Mesothelial cell of epicardium (in vitro differentiated cells): ENCODE measurements at regions not wholly inside any gene's neighbourhood (a gene's known extent, or its start where the extent isn't known, plus 50 kb on each side); places are given as distances from the start of the nearest gene placed in this dataset.

Source experiments
- DNase-seq, 2 experiments: peaks; one replicate each; pipeline ENCODE4 v3.0.0; 2021; ENCODE audit warnings: low spot score in 2 of 2; ENCODE audit not compliant: unreplicated experiment in 2 of 2
- H3K27ac Mint-ChIP-seq: 2 replicates; pipeline ENCODE4 v1.8.0; 2021; ENCODE audit warnings: mixed read lengths
- H3K27me3 Mint-ChIP-seq: 2 replicates; pipeline ENCODE4 v1.8.0; 2021; ENCODE audit warnings: low read depth, mixed read lengths
- H3K36me3 Mint-ChIP-seq: 2 replicates; pipeline ENCODE4 v1.8.0; 2021; ENCODE audit warnings: mixed read lengths
- H3K4me1 Mint-ChIP-seq: 2 replicates; pipeline ENCODE4 v1.8.0; 2021; ENCODE audit warnings: mixed read lengths
- H3K4me3 Mint-ChIP-seq: 2 replicates; pipeline ENCODE4 v1.8.0; 2021; ENCODE audit warnings: mild to moderate bottlenecking, moderate library complexity, mixed read lengths
- H3K9me3 Mint-ChIP-seq: 2 replicates; pipeline ENCODE4 v1.8.0; 2021; ENCODE audit warnings: mixed read lengths
- CTCF ChIP-seq: fragments of 200-600 bp; sonication (generic); IDR thresholded peaks from one replicate; pipeline ENCODE4 v1.5.0; 2021; ENCODE audit warnings: antibody characterized with exemption; ENCODE audit not compliant: unreplicated experiment

- Mint-ChIP-seq H3K9me3 (peaks cover 52% of the 10 kb centered on the region), H3K36me3 (no peaks in the 10 kb centered on the region), H3K4me3 (no peak overlapping the region), H3K4me1 (no peaks in the 10 kb centered on the region), H3K27ac (no peak overlapping the region), H3K27me3 (no peaks in the 10 kb centered on the region)
- no peak for DNase-seq
- no peak for TF ChIP-seq CTCF
These were observed 169.1 kb downstream of the RPIA start for GRCh38 chr2:88860421-88861075.

- no peaks in the 10 kb centered on the region for H3K27me3 Mint-ChIP-seq
- H3K4me3 Mint-ChIP-seq, result no peak overlapping the region
- DNase-seq, result no peak
- H3K27ac Mint-ChIP-seq, result no peak overlapping the region
- no peaks in the 10 kb centered on the region for H3K4me1 Mint-ChIP-seq
- peaks cover 48% of the 10 kb centered on the region for H3K9me3 Mint-ChIP-seq
- no peaks in the 10 kb centered on the region for H3K36me3 Mint-ChIP-seq
- TF ChIP-seq CTCF, result no peak
These were observed 174.4 kb downstream of the RPIA start for GRCh38 chr2:88865801-88866371.

- no peaks in the 10 kb centered on the region for H3K4me1 Mint-ChIP-seq
- TF ChIP-seq CTCF, result no peak
- peaks cover 43% of the 10 kb centered on the region for H3K9me3 Mint-ChIP-seq
- H3K27me3 Mint-ChIP-seq, result no peaks in the 10 kb centered on the region
- H3K27ac Mint-ChIP-seq, result no peak overlapping the region
- DNase-seq, result no peak
- no peak overlapping the region for H3K4me3 Mint-ChIP-seq
- H3K36me3 Mint-ChIP-seq, result no peaks in the 10 kb centered on the region
These were observed 175.3 kb downstream of the RPIA start for GRCh38 chr2:88866756-88867155.

GRCh38 chr2:88868861-88869260 is 177.4 kb downstream of the RPIA start:
- no peaks in the 10 kb centered on the region for H3K27me3 Mint-ChIP-seq
- no peak for DNase-seq
- no peaks in the 10 kb centered on the region for H3K4me1 Mint-ChIP-seq
- H3K36me3 Mint-ChIP-seq, result no peaks in the 10 kb centered on the region
- no peak overlapping the region for H3K4me3 Mint-ChIP-seq
- H3K9me3 Mint-ChIP-seq, result peaks cover 35% of the 10 kb centered on the region
- no peak overlapping the region for H3K27ac Mint-ChIP-seq
- TF ChIP-seq CTCF, result no peak

GRCh38 chr2:88870267-88870839 is 178.9 kb downstream of the RPIA start:
- H3K4me1 Mint-ChIP-seq, result no peaks in the 10 kb centered on the region
- no peak for TF ChIP-seq CTCF
- H3K4me3 Mint-ChIP-seq, result no peak overlapping the region
- no peak for DNase-seq
- no peaks in the 10 kb centered on the region for H3K36me3 Mint-ChIP-seq
- H3K9me3 Mint-ChIP-seq, result peaks cover 24% of the 10 kb centered on the region
- no peak overlapping the region for H3K27ac Mint-ChIP-seq
- H3K27me3 Mint-ChIP-seq, result no peaks in the 10 kb centered on the region
